CD4-positive, alpha-beta T cell (primary cell): ENCODE measurements at regions not wholly inside any gene's neighbourhood (a gene's known extent, or its start where the extent isn't known, plus 50 kb on each side); places are given as distances from the start of the nearest gene placed in this dataset.

Experiments used
- ATAC-seq: fragments of 200-7000 bp; cut with Tn5 transposase; one replicate; pipeline ENCODE4 v1.10.0; 2022; ENCODE audit warnings: mild to moderate bottlenecking; ENCODE audit not compliant: poor library complexity
- CTCF ChIA-PET: fragments of 350-600 bp; sonication (Branson Sonifier 250); formaldehyde crosslinking; loops from one replicate; lab custom pipeline; 2021; ENCODE audit warnings: antibody characterized with exemption, inconsistent platforms; lab: Charles Lee
- POLR2A ChIA-PET: fragments of 350-600 bp; sonication (Branson Sonifier 250); formaldehyde crosslinking; loops from one replicate; lab custom pipeline; 2021; ENCODE audit warnings: antibody characterized with exemption, inconsistent platforms; lab: Charles Lee
- DNase-seq, 14 experiments: peaks; one replicate each; pipeline ENCODE4 v3.0.0-alpha.2; 2013 to 2020; ENCODE audit warnings: mixed read lengths in 2 of 14
- H3K27ac ChIP-seq, 2 donors: one replicate each; pipeline versions ENCODE4 v1.5.1 to v1.7.0; 2013; ENCODE audit warnings: low read length in 2 of 2, low read depth in 1 of 2, mild to moderate bottlenecking in 1 of 2
- H3K27me3 ChIP-seq, 2 experiments: 1 replicate in 1 of 2; 2 replicates in 1 of 2; pipeline versions ENCODE4 v1.6.1 to v1.7.0; 2013; ENCODE audit warnings: low read length in 2 of 2, control low read depth in 1 of 2, mild to moderate bottlenecking in 1 of 2, moderate library complexity in 1 of 2; ENCODE audit not compliant: insufficient read depth in 2 of 2, control insufficient read depth in 1 of 2
- H3K36me3 ChIP-seq: one replicate; pipeline ENCODE4 v1.6.1; 2013; ENCODE audit warnings: low read length, control low read depth; ENCODE audit not compliant: insufficient read depth
- H3K4me1 ChIP-seq: one replicate; pipeline ENCODE4 v1.6.1; 2013; ENCODE audit warnings: low read length, control low read depth; ENCODE audit not compliant: insufficient read depth
- H3K4me3 ChIP-seq: one replicate; pipeline ENCODE4 v1.5.1; 2013; ENCODE audit warnings: mild to moderate bottlenecking, low read length, moderate library complexity
- H3K9me3 ChIP-seq, 2 experiments: 1 replicate in 1 of 2; 2 replicates in 1 of 2; pipeline versions ENCODE4 v1.6.1 to v1.7.0; 2013; ENCODE audit warnings: low read length in 2 of 2, mild to moderate bottlenecking in 2 of 2, control low read depth in 1 of 2, moderate library complexity in 1 of 2; ENCODE audit not compliant: control insufficient read depth in 1 of 2, insufficient read depth in 1 of 2
- H3K27ac Mint-ChIP-seq: one replicate; pipeline ENCODE4 v1.8.0; 2020; ENCODE audit warnings: mixed read lengths
- H3K27me3 Mint-ChIP-seq: one replicate; pipeline ENCODE4 v1.8.0; 2021; ENCODE audit warnings: mixed read lengths
- H3K36me3 Mint-ChIP-seq: one replicate; pipeline ENCODE4 v1.8.0; 2021; ENCODE audit warnings: low read depth, mixed read lengths
- H3K4me1 Mint-ChIP-seq: one replicate; pipeline ENCODE4 v1.8.0; 2021; ENCODE audit warnings: low read depth, mixed read lengths
- H3K4me3 Mint-ChIP-seq: one replicate; pipeline ENCODE4 v1.8.0; 2020; ENCODE audit warnings: mild to moderate bottlenecking, mixed read lengths
- H3K9me3 Mint-ChIP-seq: one replicate; pipeline ENCODE4 v1.8.0; 2020; ENCODE audit warnings: mixed read lengths
- intact Hi-C, 2 experiments: fragments of 100-400 bp; cut with DNase I in 1 of 2; cut with micrococcal nuclease in 1 of 2; formaldehyde crosslinking; loops; one replicate each; pipeline versions ENCODE4 v1.15.1 to v1.9.0; 2023 to 2025; cut with DNase I, micrococcal nuclease
- TF ChIP-seq, protein P1 (sequence below): fragments of 200-600 bp; IDR thresholded peaks from one replicate; pipeline ENCODE4 v1.8.0; 2022; ENCODE audit warnings: antibody characterized with exemption, mild to moderate bottlenecking

DNA sequence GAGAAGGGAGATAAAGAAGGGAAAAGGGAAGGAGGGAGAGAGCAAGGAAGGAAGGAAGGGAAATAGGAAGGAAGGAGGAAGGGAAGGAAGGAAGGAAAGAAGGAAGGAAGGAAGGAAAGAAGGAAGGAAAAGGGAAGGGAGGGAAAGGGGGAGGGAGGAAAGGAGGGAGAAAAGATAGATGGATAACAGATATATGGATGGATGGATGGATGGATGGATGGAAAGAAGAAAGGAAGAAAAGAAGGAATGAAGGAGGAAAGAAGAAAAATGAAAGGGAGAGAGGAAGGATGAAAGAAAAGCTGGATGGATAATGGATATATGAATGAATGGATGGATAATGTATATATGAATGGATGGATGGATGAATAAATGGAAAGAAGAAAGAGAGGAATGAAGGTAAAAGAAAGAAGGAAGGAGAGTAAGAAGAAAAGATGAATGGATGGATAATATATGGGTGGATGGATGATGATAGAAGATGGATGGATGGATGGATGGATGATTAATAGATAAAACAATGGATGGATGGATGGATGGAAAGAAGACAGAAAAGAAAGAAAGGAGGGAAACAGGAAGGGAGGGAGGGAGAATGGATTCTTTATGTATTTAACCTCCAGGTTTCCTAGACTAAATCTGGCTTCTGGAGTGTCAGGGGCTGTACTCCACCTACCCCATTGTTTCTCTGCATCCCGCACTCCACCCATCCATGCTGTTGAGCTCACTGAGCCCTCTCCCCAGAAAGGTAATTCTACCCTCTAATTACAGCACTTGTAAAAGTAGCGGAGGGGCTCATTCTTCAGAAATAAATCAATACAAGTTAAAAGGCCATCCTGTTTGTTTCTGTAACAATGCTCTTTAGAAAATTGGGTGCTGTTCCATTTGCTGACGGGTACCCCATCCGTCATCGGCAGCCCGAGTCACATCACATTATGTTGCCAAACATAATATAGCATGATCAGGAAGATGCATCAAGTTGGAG lies 506.1 kb downstream of the MIAT start:
- TF ChIP-seq, protein P1, sequence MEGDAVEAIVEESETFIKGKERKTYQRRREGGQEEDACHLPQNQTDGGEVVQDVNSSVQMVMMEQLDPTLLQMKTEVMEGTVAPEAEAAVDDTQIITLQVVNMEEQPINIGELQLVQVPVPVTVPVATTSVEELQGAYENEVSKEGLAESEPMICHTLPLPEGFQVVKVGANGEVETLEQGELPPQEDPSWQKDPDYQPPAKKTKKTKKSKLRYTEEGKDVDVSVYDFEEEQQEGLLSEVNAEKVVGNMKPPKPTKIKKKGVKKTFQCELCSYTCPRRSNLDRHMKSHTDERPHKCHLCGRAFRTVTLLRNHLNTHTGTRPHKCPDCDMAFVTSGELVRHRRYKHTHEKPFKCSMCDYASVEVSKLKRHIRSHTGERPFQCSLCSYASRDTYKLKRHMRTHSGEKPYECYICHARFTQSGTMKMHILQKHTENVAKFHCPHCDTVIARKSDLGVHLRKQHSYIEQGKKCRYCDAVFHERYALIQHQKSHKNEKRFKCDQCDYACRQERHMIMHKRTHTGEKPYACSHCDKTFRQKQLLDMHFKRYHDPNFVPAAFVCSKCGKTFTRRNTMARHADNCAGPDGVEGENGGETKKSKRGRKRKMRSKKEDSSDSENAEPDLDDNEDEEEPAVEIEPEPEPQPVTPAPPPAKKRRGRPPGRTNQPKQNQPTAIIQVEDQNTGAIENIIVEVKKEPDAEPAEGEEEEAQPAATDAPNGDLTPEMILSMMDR, result no peak
- H3K4me1 Mint-ChIP-seq, result no peaks in the 10 kb centered on the region
- no peaks in the 10 kb centered on the region for H3K36me3 Mint-ChIP-seq
- ChIA-PET CTCF (no interaction called here), POLR2A (no interaction called here)
- Histone ChIP-seq H3K27me3 (no peaks in the 10 kb centered on the region), H3K27ac (no peak overlapping the region), H3K36me3 (no peaks in the 10 kb centered on the region), H3K4me3 (no peak overlapping the region), H3K4me1 (no peaks in the 10 kb centered on the region), H3K9me3 (peaks cover 0 to 4% of the 10 kb centered on the region in 2 experiments)
- intact Hi-C loops, result no loop called here
- H3K9me3 Mint-ChIP-seq, result no peaks in the 10 kb centered on the region
- no peak overlapping the region for H3K4me3 Mint-ChIP-seq
- no peak overlapping the region for H3K27ac Mint-ChIP-seq
- ATAC-seq (no peak), DNase-seq (no peak)
- H3K27me3 Mint-ChIP-seq, result peaks cover 23% of the 10 kb centered on the region

DNA sequence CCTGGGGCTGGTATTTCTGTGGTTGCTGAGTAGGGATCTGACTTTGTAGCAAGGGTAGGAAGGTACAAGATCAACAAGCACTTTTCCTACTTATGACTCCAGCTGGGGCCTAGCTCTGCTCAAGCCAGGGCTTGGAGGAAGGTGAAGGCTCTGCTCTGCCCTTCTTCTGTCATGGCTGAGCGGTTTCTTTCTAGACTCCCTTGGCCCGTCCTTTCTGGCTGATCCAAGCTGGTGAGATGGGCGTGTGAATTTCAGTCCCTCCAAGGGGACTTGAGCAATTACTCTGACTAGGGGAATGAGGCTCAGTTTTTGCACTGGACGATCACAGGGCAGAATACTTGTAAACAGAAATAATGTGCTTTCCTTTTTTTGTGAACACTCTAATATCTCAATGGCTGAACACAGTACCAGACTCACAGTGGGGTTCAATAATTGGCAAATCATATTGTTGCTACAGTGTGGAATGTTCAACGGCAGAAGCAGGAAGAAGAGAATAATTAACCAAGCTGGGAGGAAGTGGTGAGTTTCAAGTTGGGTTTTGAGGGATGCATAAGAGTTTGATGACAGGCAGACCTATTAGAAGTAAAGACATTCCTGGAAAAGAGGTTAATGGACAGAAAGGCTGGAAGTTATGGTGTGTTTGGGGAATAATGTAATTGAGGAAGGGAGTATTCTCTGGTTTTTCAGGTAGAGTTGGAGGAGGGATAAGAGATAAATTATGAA lies 507.6 kb downstream of the MIAT start:
- TF ChIP-seq, protein P1, result no peak
- ATAC-seq (no peak), DNase-seq (no peak)
- no peaks in the 10 kb centered on the region for H3K36me3 Mint-ChIP-seq
- H3K27ac ChIP-seq, result no peak overlapping the region
- ChIA-PET CTCF (no interaction called here), POLR2A (no interaction called here)
- H3K4me3 Mint-ChIP-seq, result no peak overlapping the region
- H3K27me3 Mint-ChIP-seq, result peaks cover 21% of the 10 kb centered on the region
- no peaks in the 10 kb centered on the region for H3K9me3 Mint-ChIP-seq
- no peaks in the 10 kb centered on the region for H3K27me3 ChIP-seq
- H3K9me3 ChIP-seq, result peaks cover 0 to 4% of the 10 kb centered on the region in 2 experiments
- H3K4me1 Mint-ChIP-seq, result no peaks in the 10 kb centered on the region
- no peaks in the 10 kb centered on the region for H3K4me1 ChIP-seq
- no peak overlapping the region for H3K4me3 ChIP-seq
- no peak overlapping the region for H3K27ac Mint-ChIP-seq
- no peaks in the 10 kb centered on the region for H3K36me3 ChIP-seq
- intact Hi-C loops, result loop anchor here in 1 of 2 experiments (1.0 kb wide), 1 partner anchor 15 kb away; no protein-coding TSS in a partner anchor

DNA sequence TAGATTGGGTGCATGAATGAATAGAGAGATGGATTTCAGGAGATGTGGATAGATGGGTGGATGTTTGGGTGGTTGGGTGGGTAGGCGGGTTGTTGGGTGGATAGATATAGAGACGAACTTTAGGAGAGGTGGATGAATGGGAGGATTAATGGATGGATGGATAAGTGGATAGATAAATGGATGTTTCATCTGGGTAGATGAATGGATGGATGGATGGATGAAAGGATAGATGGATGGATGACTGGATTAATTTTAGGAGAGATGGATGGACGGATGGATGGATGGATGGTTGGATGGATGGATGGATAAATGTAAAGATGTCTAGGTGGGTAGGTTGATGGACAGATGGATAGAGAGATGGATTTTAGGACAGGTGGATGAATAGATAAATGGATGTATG lies 511.3 kb downstream of the MIAT start:
- H3K27me3 ChIP-seq, result peaks cover 6% of the 10 kb centered on the region in 2 experiments
- H3K4me1 ChIP-seq, result no peaks in the 10 kb centered on the region
- DNase-seq (no peak), ATAC-seq (no peak)
- POLR2A ChIA-PET, result no interaction called here
- intact Hi-C loops, result no loop called here
- peaks cover 13% of the 10 kb centered on the region for H3K27me3 Mint-ChIP-seq
- no peaks in the 10 kb centered on the region for H3K36me3 ChIP-seq
- no peak overlapping the region for H3K27ac ChIP-seq
- H3K4me1 Mint-ChIP-seq, result no peaks in the 10 kb centered on the region
- no peak overlapping the region for H3K4me3 ChIP-seq
- no peak overlapping the region for H3K4me3 Mint-ChIP-seq
- no peaks in the 10 kb centered on the region for H3K9me3 Mint-ChIP-seq
- TF ChIP-seq, protein P1, result no peak
- no peak overlapping the region for H3K27ac Mint-ChIP-seq
- no peaks in the 10 kb centered on the region for H3K36me3 Mint-ChIP-seq
- H3K9me3 ChIP-seq, result no peaks in the 10 kb centered on the region
- CTCF ChIA-PET, result no interaction called here
